ENCODE measurements at regions not wholly inside any gene's neighbourhood (a gene's known extent, or its start where the extent isn't known, plus 50 kb on each side); places are given as distances from the start of the nearest gene placed in this dataset.
"Not testable (repeated sequence)": the region's sequence is repeated elsewhere in the genome, so short reads cannot be mapped to it uniquely, and the experiment has no call there.

DNA sequence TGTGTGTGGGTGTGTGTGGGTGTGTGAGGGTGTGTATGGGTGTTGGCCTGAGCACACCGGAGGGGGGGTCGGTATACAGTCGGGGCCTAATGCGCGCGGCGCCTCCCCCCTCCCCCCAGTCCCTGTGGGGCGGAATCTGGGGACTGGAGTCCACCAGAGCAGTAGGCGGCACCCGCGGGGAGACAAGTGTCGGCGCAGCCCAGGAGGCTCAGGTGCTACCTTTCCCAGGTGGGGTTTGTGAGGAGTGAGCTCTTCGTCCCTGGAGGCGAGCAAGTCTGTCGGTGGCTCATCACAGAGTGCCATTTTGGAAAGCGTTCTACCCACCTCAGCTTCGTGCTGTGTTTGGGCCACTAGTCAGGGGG lies 2896.1 kb upstream of the TEKT4 start:
- H3K4me3 ChIP-seq, result no peak overlapping the region
- no peaks in the 10 kb centered on the region for H3K4me1 ChIP-seq
- DNase-seq (ENCODE audit: low read depth in 1 of 2, low spot score in 1 of 2) (no peak), ATAC-seq (no peak), FAIRE-seq (no peak)
- no peak overlapping the region for H3K4me2 ChIP-seq
- ChIA-PET POLR2A (no interaction called here), CTCF (interaction anchor here (1.2 kb wide), 1 partner anchor 13 kb away, joined by 3 read pairs; no protein-coding TSS in a partner anchor)
- no peak for TF ChIP-seq KDM1A (IDR thresholded peaks at IDR 0.05; ENCODE audit: low read depth)
- TF ChIP-seq JUN (IDR thresholded peaks at IDR 0.05), result no peak
- TF ChIP-seq, protein P1, sequence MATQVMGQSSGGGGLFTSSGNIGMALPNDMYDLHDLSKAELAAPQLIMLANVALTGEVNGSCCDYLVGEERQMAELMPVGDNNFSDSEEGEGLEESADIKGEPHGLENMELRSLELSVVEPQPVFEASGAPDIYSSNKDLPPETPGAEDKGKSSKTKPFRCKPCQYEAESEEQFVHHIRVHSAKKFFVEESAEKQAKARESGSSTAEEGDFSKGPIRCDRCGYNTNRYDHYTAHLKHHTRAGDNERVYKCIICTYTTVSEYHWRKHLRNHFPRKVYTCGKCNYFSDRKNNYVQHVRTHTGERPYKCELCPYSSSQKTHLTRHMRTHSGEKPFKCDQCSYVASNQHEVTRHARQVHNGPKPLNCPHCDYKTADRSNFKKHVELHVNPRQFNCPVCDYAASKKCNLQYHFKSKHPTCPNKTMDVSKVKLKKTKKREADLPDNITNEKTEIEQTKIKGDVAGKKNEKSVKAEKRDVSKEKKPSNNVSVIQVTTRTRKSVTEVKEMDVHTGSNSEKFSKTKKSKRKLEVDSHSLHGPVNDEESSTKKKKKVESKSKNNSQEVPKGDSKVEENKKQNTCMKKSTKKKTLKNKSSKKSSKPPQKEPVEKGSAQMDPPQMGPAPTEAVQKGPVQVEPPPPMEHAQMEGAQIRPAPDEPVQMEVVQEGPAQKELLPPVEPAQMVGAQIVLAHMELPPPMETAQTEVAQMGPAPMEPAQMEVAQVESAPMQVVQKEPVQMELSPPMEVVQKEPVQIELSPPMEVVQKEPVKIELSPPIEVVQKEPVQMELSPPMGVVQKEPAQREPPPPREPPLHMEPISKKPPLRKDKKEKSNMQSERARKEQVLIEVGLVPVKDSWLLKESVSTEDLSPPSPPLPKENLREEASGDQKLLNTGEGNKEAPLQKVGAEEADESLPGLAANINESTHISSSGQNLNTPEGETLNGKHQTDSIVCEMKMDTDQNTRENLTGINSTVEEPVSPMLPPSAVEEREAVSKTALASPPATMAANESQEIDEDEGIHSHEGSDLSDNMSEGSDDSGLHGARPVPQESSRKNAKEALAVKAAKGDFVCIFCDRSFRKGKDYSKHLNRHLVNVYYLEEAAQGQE (IDR thresholded peaks at IDR 0.05), result no peak
- TF ChIP-seq MAZ (IDR thresholded peaks at IDR 0.05; ENCODE audit: borderline replicate concordance, low read depth, low read length), result no peak
- TF ChIP-seq, protein P2, sequence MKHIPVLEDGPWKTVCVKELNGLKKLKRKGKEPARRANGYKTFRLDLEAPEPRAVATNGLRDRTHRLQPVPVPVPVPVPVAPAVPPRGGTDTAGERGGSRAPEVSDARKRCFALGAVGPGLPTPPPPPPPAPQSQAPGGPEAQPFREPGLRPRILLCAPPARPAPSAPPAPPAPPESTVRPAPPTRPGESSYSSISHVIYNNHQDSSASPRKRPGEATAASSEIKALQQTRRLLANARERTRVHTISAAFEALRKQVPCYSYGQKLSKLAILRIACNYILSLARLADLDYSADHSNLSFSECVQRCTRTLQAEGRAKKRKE (CRISPR knock-in tag; IDR thresholded peaks at IDR 0.05; ENCODE audit: low read depth), result no peak
- no peaks in the 10 kb centered on the region for H3K9me3 ChIP-seq
- 65% methylated on average over 5 of the region's 18 CpGs for WGBS (ENCODE audit: missing lambda C conversion rate)
- no peak overlapping the region for H3K27ac ChIP-seq

DNA sequence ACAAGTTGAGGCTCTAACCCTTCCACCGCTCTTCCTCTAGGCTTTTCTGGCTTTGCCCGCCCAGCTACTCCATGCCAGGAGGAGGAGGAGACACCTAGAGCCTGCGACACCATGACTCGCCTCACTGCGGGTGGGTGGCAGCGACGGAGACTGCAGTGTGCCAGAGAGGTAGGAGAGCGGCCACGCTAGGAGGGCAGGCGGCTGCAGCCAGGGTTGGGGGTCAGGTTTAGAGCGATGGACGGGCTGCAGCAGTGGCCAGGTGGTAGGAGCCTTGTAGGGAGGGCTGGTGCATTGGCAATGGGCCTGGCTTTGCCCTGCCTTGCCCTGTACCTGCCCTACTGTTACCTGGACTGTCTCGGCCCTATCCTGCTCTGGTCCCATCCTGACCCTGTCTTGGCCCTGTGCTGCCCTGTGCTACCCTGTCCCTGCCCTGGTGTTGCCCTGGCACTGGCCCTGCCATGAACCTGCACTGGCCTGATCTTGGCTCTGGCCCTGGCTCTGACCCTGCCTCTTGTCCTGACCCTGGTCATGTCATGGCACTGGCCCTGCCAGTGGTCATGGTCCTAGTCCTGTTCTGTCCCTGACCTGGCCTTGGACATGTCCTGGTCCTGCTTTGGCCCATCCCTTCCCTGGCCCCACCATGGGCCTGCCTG lies 2890.1 kb upstream of the TEKT4 start:
- CTCF ChIA-PET; FAIRE-seq; H3K4me2 ChIP-seq; H3K4me3 ChIP-seq; H3K4me1 ChIP-seq; POLR2A ChIA-PET; H3K27ac ChIP-seq; H3K9me3 ChIP-seq; DNase-seq (ENCODE audit: low read depth in 1 of 2, low spot score in 1 of 2): not testable (repeated sequence)
- peak in 1 of 2 experiments; percentile 30; a peak in 1 of 6 replicates for ATAC-seq
- 38% methylated on average over 6 of the region's 13 CpGs for WGBS (ENCODE audit: missing lambda C conversion rate)

DNA sequence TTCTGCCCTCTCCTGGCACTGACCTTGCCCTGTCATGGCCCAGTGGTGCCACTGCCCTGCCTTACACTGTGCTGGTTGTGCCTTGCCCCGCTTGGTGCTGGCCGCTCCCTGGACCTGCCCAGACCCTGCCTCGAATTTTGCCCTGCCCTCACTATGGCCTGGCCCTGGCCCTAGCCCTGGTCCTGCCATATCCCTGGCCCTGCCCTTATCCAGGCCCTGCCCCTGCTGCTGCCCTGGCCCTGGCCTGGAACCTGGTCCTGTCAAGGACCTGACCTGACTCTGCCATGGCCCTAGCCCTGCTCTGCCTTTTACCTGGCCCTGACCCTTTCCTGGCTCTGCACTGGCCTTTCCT lies 2889.6 kb upstream of the TEKT4 start:
- WGBS (ENCODE audit: missing lambda C conversion rate), result 65% methylated on average over 3 of the region's 3 CpGs
- DNase-seq (ENCODE audit: low read depth in 1 of 2, low spot score in 1 of 2); POLR2A ChIA-PET; H3K27ac ChIP-seq; CTCF ChIA-PET; H3K4me2 ChIP-seq; H3K9me3 ChIP-seq; FAIRE-seq; H3K4me3 ChIP-seq; ATAC-seq; H3K4me1 ChIP-seq: not testable (repeated sequence)

DNA sequence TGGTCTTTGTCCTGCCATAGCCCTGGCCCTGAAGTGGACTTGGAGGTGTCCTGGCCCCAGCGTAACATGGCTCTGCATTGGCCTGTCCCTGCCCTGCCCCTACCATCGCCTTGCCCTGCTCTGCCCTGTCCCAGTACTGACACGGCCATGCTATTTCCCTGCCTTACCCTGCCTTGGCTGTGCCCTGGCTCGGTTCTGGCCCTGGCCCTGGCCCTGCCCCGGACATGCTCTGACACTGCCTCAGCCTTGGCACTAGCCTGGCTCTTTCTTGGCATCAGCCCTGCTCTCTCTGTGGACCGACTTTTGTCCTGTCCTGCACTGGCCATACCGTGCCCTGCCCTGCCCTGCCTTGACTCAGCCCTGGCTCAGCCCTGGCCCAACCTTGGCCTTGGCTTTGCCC lies 2889.0 kb upstream of the TEKT4 start:
- not testable (repeated sequence) for ATAC-seq

DNA sequence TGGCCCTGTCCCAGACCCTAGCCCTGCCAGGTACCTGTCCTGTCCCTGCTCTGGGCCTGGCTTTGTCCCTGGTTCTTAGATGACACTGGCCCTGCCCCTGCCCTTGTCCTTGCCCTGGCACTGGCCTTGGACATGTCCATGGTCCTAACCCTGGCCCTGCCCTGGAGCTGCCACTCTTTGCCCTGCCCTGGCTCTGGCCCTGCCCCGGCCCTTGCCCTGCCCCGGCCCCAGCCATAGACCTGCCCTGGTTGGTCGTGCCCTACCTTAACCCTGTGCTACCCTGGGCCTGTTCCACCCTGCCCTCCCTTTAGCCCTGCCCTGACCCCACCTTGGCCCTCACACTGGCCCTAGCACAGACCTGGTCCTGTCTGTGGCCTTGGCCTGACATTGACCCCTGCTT lies 2888.0 kb upstream of the TEKT4 start:
- ATAC-seq; FAIRE-seq; CTCF ChIA-PET; POLR2A ChIA-PET; DNase-seq (ENCODE audit: low read depth in 1 of 2, low spot score in 1 of 2); H3K9me3 ChIP-seq; H3K4me2 ChIP-seq; H3K4me1 ChIP-seq; H3K4me3 ChIP-seq; H3K27ac ChIP-seq: not testable (repeated sequence)
- 62% methylated on average over 3 of the region's 3 CpGs for WGBS (ENCODE audit: missing lambda C conversion rate)

More for the DNA sequence above, 2889.0 kb upstream of the TEKT4 start:
- H3K4me3 ChIP-seq; CTCF ChIA-PET; POLR2A ChIA-PET; H3K4me2 ChIP-seq; DNase-seq (ENCODE audit: low read depth in 1 of 2, low spot score in 1 of 2); H3K27ac ChIP-seq; H3K4me1 ChIP-seq; H3K9me3 ChIP-seq; FAIRE-seq: not testable (repeated sequence)
- 35% methylated on average over 7 of the region's 7 CpGs for WGBS (ENCODE audit: missing lambda C conversion rate)

DNA sequence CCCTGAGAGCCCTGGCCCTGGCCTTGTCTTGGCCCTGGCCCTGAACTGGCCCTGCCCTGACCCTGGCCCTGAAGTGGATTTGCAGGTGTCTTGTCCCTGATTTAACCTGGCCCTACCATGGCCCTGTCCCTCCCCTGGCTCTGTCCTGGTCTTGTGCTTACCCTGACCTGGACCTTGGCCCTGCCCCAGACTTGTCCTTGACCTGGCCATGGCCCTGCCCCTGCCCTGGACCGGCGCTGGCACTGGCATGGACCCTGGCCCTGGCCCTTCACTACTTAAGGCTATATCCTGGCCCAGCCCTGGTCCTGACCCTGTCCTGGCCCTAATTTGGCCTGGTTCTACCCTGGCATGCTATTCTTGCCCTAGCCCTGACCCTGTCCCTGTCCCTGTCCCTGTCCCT lies 2887.5 kb upstream of the TEKT4 start:
- WGBS (ENCODE audit: missing lambda C conversion rate), result 28% methylated on average over 2 of the region's 2 CpGs
- CTCF ChIA-PET; DNase-seq (ENCODE audit: low read depth in 1 of 2, low spot score in 1 of 2); H3K27ac ChIP-seq; FAIRE-seq; ATAC-seq; H3K4me1 ChIP-seq; POLR2A ChIA-PET; H3K4me3 ChIP-seq; H3K4me2 ChIP-seq; H3K9me3 ChIP-seq: not testable (repeated sequence)

DNA sequence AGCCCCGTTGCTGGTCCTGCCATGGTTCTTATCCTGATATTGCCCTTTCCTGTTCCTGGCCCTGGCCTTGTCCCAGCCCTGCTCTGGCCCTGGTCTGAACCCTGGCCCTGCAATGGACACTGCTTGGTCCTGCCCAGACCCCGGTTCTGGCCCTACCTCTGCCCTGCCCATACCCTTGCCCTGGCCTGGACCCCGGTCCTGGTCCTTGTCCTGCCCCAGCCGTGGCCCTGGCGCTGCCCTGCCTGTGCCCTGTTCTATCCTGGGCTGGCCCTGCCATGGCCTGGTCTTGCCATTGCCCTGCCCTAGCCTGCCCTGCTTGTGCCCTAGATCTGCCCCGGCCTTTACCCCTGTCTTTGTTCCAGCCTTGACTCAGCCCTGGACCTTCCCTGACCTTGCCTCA lies 2887.1 kb upstream of the TEKT4 start:
- CTCF ChIA-PET; FAIRE-seq; H3K4me2 ChIP-seq; DNase-seq (ENCODE audit: low read depth in 1 of 2, low spot score in 1 of 2); POLR2A ChIA-PET; H3K4me1 ChIP-seq; H3K9me3 ChIP-seq; H3K4me3 ChIP-seq; ATAC-seq; H3K27ac ChIP-seq: not testable (repeated sequence)
- 36% methylated on average over 6 of the region's 6 CpGs for WGBS (ENCODE audit: missing lambda C conversion rate)

DNA sequence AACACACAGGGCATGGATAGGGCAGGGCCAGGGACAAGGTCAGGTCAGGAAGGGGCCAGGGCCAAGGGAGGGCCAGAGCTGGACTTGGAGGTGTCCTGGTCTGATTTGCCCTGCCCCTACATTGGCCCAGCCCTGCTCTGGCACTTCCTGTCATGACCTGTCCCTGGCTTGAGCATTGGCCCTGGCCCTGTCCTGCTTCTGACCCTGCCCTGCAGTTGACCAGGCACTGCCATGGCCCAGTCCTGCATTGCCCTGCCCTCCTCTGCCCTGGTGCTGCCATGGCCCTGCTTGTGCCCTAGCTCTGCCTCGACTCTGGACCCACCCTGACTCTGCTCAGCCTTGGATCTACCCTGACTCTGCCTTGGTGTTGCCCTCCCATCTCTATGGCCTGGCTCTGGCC lies 2885.7 kb upstream of the TEKT4 start:
- DNase-seq (ENCODE audit: low read depth in 1 of 2, low spot score in 1 of 2); H3K4me2 ChIP-seq; ATAC-seq; H3K4me3 ChIP-seq; CTCF ChIA-PET; POLR2A ChIA-PET; H3K9me3 ChIP-seq; FAIRE-seq; H3K4me1 ChIP-seq; H3K27ac ChIP-seq: not testable (repeated sequence)
- WGBS (ENCODE audit: missing lambda C conversion rate), result 0% methylated on average over 1 of the region's 1 CpG

DNA sequence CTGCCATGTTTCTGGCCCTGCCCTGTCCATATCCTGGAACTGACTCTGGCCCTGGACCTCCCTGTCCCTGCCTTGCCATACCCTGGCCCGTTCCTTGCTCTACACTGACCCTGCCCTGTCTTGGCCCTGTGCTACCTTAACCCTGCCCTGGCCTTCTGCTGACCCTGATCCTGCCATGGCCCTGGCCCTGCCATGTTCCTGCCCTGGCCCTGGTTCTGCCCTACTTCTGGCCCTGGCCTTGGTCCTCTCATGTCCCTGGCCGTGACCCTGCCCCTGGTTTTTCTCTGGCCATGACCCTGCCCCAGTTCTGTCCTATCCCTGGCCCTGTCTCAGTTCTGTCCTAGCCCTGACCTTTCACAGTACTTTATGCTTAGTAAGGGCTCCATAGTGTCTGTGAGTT lies 2884.3 kb upstream of the TEKT4 start:
- H3K9me3 ChIP-seq; DNase-seq (ENCODE audit: low read depth in 1 of 2, low spot score in 1 of 2); H3K27ac ChIP-seq; POLR2A ChIA-PET; CTCF ChIA-PET; H3K4me2 ChIP-seq; FAIRE-seq; H3K4me3 ChIP-seq; ATAC-seq; H3K4me1 ChIP-seq: not testable (repeated sequence)
- WGBS (ENCODE audit: missing lambda C conversion rate), result 6% methylated on average over 2 of the region's 2 CpGs
